DND-41 (cell line): ENCODE measurements at regions not wholly inside any gene's neighbourhood (a gene's known extent, or its start where the extent isn't known, plus 50 kb on each side); places are given as distances from the start of the nearest gene placed in this dataset.

Experiments
- ATAC-seq: fragments of 200-7000 bp; cut with Tn5 transposase; 3 replicates; pipeline ENCODE4 v1.9.1; 2021; ENCODE audit warnings: low read depth; ENCODE audit not compliant: insufficient read depth
- DNase-seq: peaks from one replicate; pipeline ENCODE4 v3.0.0-alpha.2; 2020
- H2AFZ ChIP-seq: 2 replicates; pipeline ENCODE4 v1.6.0; 2012; ENCODE audit warnings: low read depth, low read length
- H3K27ac ChIP-seq: 2 replicates; pipeline ENCODE4 v1.5.1; 2012; ENCODE audit warnings: low read length, inconsistent platforms
- H3K27me3 ChIP-seq: fragments of 200-600 bp; sonication (generic); 2 replicates; pipeline ENCODE4 v1.6.0; 2012; ENCODE audit warnings: low read length, mild to moderate bottlenecking, inconsistent platforms; ENCODE audit not compliant: insufficient read depth, poor library complexity
- H3K36me3 ChIP-seq: 2 replicates; pipeline ENCODE4 v1.5.1; 2012; ENCODE audit warnings: low read length, inconsistent platforms; ENCODE audit not compliant: insufficient read depth
- H3K4me1 ChIP-seq: 2 replicates; pipeline ENCODE4 v1.5.1; 2012; ENCODE audit warnings: mild to moderate bottlenecking, low read length; ENCODE audit not compliant: insufficient read depth
- H3K4me2 ChIP-seq: 2 replicates; pipeline ENCODE4 v1.6.0; 2012; ENCODE audit warnings: mild to moderate bottlenecking, moderate library complexity, low read length, inconsistent platforms; ENCODE audit not compliant: insufficient read depth
- H3K4me3 ChIP-seq, 2 experiments: fragments of 200-600 bp in 1 of 2; shearing (Covaris generic) in 1 of 2; 2 replicates each; pipeline ENCODE4 v1.5.1; 2012 to 2016; ENCODE audit warnings: inconsistent platforms in 2 of 2, low read length in 2 of 2, mild to moderate bottlenecking in 2 of 2, low read depth in 1 of 2, moderate library complexity in 1 of 2
- H3K79me2 ChIP-seq: 2 replicates; pipeline ENCODE4 v1.6.0; 2012; ENCODE audit warnings: low read length, inconsistent platforms; ENCODE audit not compliant: insufficient read depth
- H3K9ac ChIP-seq: 2 replicates; pipeline ENCODE4 v1.6.0; 2012; ENCODE audit warnings: low read depth, mild to moderate bottlenecking, inconsistent platforms, low read length, moderate library complexity
- H3K9me3 ChIP-seq: 2 replicates; pipeline ENCODE4 v1.5.1; 2012; ENCODE audit warnings: low read length, moderate library complexity, mild to moderate bottlenecking, inconsistent platforms; ENCODE audit not compliant: insufficient read depth, severe bottlenecking
- H4K20me1 ChIP-seq: 2 replicates; pipeline ENCODE4 v1.6.0; 2012; ENCODE audit warnings: low read length; ENCODE audit not compliant: insufficient read depth
- CTCF ChIP-seq: IDR thresholded peaks from 2 replicates; pipeline ENCODE4 v1.5.1; 2012; ENCODE audit warnings: borderline replicate concordance, low read length, moderate library complexity, mild to moderate bottlenecking; ENCODE audit not compliant: poor library complexity, severe bottlenecking; ENCODE audit errors: extremely low read depth
- EZH2 ChIP-seq: IDR thresholded peaks from 3 replicates; pipeline ENCODE4 v1.6.1; 2012; ENCODE audit warnings: borderline replicate concordance, low read depth, mild to moderate bottlenecking, moderate library complexity, low read length, inconsistent platforms; ENCODE audit not compliant: severe bottlenecking

GRCh38 chr7:145774777-145775176 lies 341.8 kb upstream of the CNTNAP2 start:
- H3K4me2 ChIP-seq, result no peak overlapping the region
- DNase-seq, result no peak
- no peak overlapping the region for H3K4me3 ChIP-seq
- no peaks in the 10 kb centered on the region for H4K20me1 ChIP-seq
- no peaks in the 10 kb centered on the region for H3K36me3 ChIP-seq
- no peaks in the 10 kb centered on the region for H3K79me2 ChIP-seq
- no peaks in the 10 kb centered on the region for H3K9me3 ChIP-seq
- no peak overlapping the region for H2AFZ ChIP-seq
- TF ChIP-seq CTCF (no peak), EZH2 (no peak)
- no peak overlapping the region for H3K27ac ChIP-seq
- no peaks in the 10 kb centered on the region for H3K4me1 ChIP-seq
- no peak for ATAC-seq
- H3K27me3 ChIP-seq, result no peaks in the 10 kb centered on the region
- H3K9ac ChIP-seq, result no peak overlapping the region

GRCh38 chr7:145753004-145753403 lies 363.6 kb upstream of the CNTNAP2 start:
- no peak for ATAC-seq
- no peaks in the 10 kb centered on the region for H3K9me3 ChIP-seq

GRCh38 chr7:145737617-145738016 lies 379.0 kb upstream of the CNTNAP2 start:
- H2AFZ ChIP-seq, result no peak overlapping the region
- H3K4me2 ChIP-seq, result no peak overlapping the region
- no peak overlapping the region for H3K27ac ChIP-seq
- no peaks in the 10 kb centered on the region for H3K4me1 ChIP-seq
- no peak overlapping the region for H3K4me3 ChIP-seq
- H3K9me3 ChIP-seq, result no peaks in the 10 kb centered on the region
- no peaks in the 10 kb centered on the region for H3K79me2 ChIP-seq
- no peak for ATAC-seq
- H3K27me3 ChIP-seq, result no peaks in the 10 kb centered on the region
- DNase-seq, result no peak
- TF ChIP-seq EZH2 (no peak), CTCF (no peak)
- H3K36me3 ChIP-seq, result no peaks in the 10 kb centered on the region
- H4K20me1 ChIP-seq, result no peaks in the 10 kb centered on the region
- no peak overlapping the region for H3K9ac ChIP-seq

More at GRCh38 chr7:145753004-145753403, 363.6 kb upstream of the CNTNAP2 start:
- Histone ChIP-seq H3K27me3 (no peaks in the 10 kb centered on the region), H3K27ac (no peak overlapping the region), H3K4me3 (no peak overlapping the region), H2AFZ (no peak overlapping the region), H3K79me2 (no peaks in the 10 kb centered on the region), H3K4me1 (no peaks in the 10 kb centered on the region), H4K20me1 (no peaks in the 10 kb centered on the region), H3K4me2 (no peak overlapping the region), H3K9ac (no peak overlapping the region), H3K36me3 (no peaks in the 10 kb centered on the region)
- no peak for DNase-seq
- TF ChIP-seq CTCF (no peak), EZH2 (no peak)

- Histone ChIP-seq H3K27me3 (no peaks in the 10 kb centered on the region), H2AFZ (no peak overlapping the region), H3K4me2 (no peak overlapping the region), H3K27ac (no peak overlapping the region), H3K4me3 (no peak overlapping the region), H3K36me3 (no peaks in the 10 kb centered on the region), H3K4me1 (no peaks in the 10 kb centered on the region), H4K20me1 (no peaks in the 10 kb centered on the region), H3K79me2 (no peaks in the 10 kb centered on the region), H3K9ac (no peak overlapping the region), H3K9me3 (no peaks in the 10 kb centered on the region)
- no peak for DNase-seq
- ATAC-seq, result no peak
- no peak for TF ChIP-seq CTCF
- no peak for TF ChIP-seq EZH2
Measured at GRCh38 chr7:145735061-145735460, 381.5 kb upstream of the CNTNAP2 start.
